ENCODE measurements at regions not wholly inside any gene's neighbourhood (a gene's known extent, or its start where the extent isn't known, plus 50 kb on each side); places are given as distances from the start of the nearest gene placed in this dataset.
"Not testable (repeated sequence)": the region's sequence is repeated elsewhere in the genome, so short reads cannot be mapped to it uniquely, and the experiment has no call there.

DNA sequence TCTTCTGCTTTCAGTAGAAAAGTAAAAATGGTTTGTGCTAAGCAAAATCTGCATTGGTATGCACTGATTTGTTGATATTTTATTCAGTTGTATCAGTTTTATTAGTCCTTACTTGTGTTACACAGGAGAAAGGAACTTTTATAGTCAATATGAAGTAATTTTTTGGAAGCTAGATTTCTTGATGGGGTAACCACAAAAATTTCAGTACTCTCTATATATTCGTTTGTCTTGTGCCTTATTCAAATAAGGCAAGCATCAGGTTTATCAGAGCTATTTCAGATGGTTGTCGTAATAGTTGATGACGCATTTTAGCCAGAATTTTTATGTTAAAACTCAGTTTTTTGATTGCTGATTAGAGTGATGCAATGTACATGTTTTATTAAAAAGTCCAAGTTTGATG is 50.7 kb upstream of the NIPA1 start:
- peak; percentile 26 to 63 for DNase-seq (ENCODE audit: low read depth in 2 of 2)

GRCh38 chr15:22736200-22736599 is 50.2 kb upstream of the NIPA1 start:
- H3K4me2 ChIP-seq (ENCODE audit: extremely low read depth, insufficient read depth, low read length); H3K27ac ChIP-seq (ENCODE audit: insufficient read depth, low read length); H3K79me2 ChIP-seq (ENCODE audit: control insufficient read depth, insufficient read depth, low read length); H3K27me3 ChIP-seq (ENCODE audit: control insufficient read depth, insufficient read depth, low read length); H3K4me3 ChIP-seq (replicated peaks in 1 of 4; ENCODE audit: control extremely low read depth in 1 of 4, insufficient read depth in 1 of 4, low read depth in 3 of 4, low read length in 4 of 4); H3K36me3 ChIP-seq (ENCODE audit: control insufficient read depth, insufficient read depth, low read length); H3K4me1 ChIP-seq (ENCODE audit: control insufficient read depth, extremely low read depth, insufficient read depth, low read length); H3K9ac ChIP-seq (ENCODE audit: insufficient read depth, low read length); H4K20me1 ChIP-seq (ENCODE audit: control insufficient read depth, extremely low read depth, insufficient read depth, low read length); H2AFZ ChIP-seq (ENCODE audit: low read length); H3K9me3 ChIP-seq (ENCODE audit: control insufficient read depth, insufficient read depth, low read depth, low read length); DNase-seq (ENCODE audit: low read depth in 2 of 2): not testable (repeated sequence)

More for the DNA sequence above, 50.7 kb upstream of the NIPA1 start:
- Histone ChIP-seq H3K9ac (ENCODE audit: insufficient read depth, low read length) (no peak overlapping the region), H2AFZ (ENCODE audit: low read length) (no peak overlapping the region), H3K4me1 (ENCODE audit: control insufficient read depth, extremely low read depth, insufficient read depth, low read length) (no peaks in the 10 kb centered on the region), H3K4me3 (replicated peaks in 1 of 4; ENCODE audit: control extremely low read depth in 1 of 4, insufficient read depth in 1 of 4, low read depth in 3 of 4, low read length in 4 of 4) (no peak overlapping the region), H3K9me3 (ENCODE audit: control insufficient read depth, insufficient read depth, low read depth, low read length) (no peaks in the 10 kb centered on the region), H3K27ac (ENCODE audit: insufficient read depth, low read length) (no peak overlapping the region), H4K20me1 (ENCODE audit: control insufficient read depth, extremely low read depth, insufficient read depth, low read length) (no peaks in the 10 kb centered on the region), H3K36me3 (ENCODE audit: control insufficient read depth, insufficient read depth, low read length) (no peaks in the 10 kb centered on the region), H3K27me3 (ENCODE audit: control insufficient read depth, insufficient read depth, low read length) (no peaks in the 10 kb centered on the region), H3K79me2 (ENCODE audit: control insufficient read depth, insufficient read depth, low read length) (no peaks in the 10 kb centered on the region), H3K4me2 (ENCODE audit: extremely low read depth, insufficient read depth, low read length) (no peak overlapping the region)
- TF ChIP-seq, protein P1, sequence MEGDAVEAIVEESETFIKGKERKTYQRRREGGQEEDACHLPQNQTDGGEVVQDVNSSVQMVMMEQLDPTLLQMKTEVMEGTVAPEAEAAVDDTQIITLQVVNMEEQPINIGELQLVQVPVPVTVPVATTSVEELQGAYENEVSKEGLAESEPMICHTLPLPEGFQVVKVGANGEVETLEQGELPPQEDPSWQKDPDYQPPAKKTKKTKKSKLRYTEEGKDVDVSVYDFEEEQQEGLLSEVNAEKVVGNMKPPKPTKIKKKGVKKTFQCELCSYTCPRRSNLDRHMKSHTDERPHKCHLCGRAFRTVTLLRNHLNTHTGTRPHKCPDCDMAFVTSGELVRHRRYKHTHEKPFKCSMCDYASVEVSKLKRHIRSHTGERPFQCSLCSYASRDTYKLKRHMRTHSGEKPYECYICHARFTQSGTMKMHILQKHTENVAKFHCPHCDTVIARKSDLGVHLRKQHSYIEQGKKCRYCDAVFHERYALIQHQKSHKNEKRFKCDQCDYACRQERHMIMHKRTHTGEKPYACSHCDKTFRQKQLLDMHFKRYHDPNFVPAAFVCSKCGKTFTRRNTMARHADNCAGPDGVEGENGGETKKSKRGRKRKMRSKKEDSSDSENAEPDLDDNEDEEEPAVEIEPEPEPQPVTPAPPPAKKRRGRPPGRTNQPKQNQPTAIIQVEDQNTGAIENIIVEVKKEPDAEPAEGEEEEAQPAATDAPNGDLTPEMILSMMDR (conservative IDR thresholded peaks at IDR 0.05 in 1 of 2, IDR thresholded peaks at IDR 0.05 in 1 of 2; ENCODE audit: low read depth in 1 of 2, low read length in 2 of 2), result no peak

Measured in fibroblast of lung (primary cell).